GM18498 (cell line): ENCODE measurements at regions not wholly inside any gene's neighbourhood (a gene's known extent, or its start where the extent isn't known, plus 50 kb on each side); places are given as distances from the start of the nearest gene placed in this dataset.

Experiments
- ATAC-seq: cut with Tn5 transposase; IDR thresholded peaks from one replicate; pipeline ENCODE4 v1.9.1; 2021; ENCODE audit warnings: mild to moderate bottlenecking, moderate library complexity; ENCODE audit not compliant: unreplicated experiment

GRCh38 chr14:56918849-56919574 is 108.7 kb upstream of the OTX2 start:
- no peak for ATAC-seq

DNA sequence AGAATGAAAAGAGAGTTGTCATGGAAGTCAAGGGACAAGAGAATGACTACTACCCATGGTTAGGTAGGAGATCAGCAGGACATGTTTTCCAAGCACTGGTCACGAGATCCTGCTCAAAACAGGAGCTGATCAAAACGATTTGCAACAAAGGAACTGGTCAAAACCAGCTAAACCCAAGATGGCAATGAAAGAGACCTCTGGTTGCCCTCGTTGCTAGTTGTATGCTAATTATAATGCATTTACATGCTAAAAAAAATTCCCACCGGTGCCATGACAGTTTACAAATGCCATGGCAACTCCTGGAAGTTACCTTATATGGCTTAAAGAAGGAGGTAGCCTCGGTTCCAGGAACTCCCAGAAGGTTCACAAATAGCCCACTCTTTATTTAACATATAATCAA is 95.0 kb upstream of the OTX2 start:
- no peak for ATAC-seq

- no peak for ATAC-seq
Measured at GRCh38 chr14:56903304-56903969, 93.2 kb upstream of the OTX2 start.

DNA sequence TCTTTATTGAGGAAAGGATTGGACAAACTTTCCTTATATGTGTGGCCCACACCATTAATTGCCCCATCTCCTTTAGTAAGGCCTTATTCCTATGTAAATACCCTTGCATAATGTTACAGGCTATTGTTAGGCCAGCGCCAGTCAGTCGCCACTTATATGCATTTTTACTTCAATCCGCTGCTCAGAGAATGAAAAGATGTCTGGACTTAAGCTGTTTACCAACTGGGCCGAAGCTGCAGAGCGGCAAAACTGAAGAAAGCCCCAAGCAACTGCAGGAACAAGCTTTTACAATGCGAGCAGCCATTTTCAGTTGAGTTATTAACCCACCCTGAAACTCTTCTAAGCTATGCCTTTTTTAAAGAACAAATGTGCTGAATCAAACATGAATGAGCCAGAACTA is 92.1 kb upstream of the OTX2 start:
- ATAC-seq, result no peak

GRCh38 chr14:56900726-56901125 is 90.4 kb upstream of the OTX2 start:
- ATAC-seq, result no peak

- no peak for ATAC-seq
Measured at GRCh38 chr14:56899829-56900228, 89.5 kb upstream of the OTX2 start.

GRCh38 chr14:56896922-56897321 is 86.6 kb upstream of the OTX2 start:
- ATAC-seq, result no peak

DNA sequence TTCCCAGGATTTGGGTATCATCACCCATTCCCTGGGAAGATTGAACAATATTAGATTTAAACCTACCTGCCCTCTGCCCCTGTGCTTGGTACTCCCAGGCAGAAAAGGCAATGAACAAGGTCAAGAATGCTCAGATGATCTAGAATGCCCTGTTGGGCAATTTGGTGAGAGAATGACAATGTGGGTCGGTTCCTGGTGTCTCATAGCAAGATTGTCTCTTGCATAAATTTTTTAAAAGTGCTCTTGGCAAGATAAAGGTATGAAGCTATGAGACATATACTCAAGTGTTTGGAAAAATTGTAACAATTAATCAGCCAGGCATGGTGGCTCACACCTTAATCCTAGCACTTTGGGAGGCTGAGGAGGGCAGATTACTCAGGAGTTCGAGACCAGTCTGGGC is 86.0 kb upstream of the OTX2 start:
- no peak for ATAC-seq

GRCh38 chr14:56895154-56895553 is 84.9 kb upstream of the OTX2 start:
- ATAC-seq, result no peak

GRCh38 chr14:56894591-56894991 is 84.3 kb upstream of the OTX2 start:
- no peak for ATAC-seq

DNA sequence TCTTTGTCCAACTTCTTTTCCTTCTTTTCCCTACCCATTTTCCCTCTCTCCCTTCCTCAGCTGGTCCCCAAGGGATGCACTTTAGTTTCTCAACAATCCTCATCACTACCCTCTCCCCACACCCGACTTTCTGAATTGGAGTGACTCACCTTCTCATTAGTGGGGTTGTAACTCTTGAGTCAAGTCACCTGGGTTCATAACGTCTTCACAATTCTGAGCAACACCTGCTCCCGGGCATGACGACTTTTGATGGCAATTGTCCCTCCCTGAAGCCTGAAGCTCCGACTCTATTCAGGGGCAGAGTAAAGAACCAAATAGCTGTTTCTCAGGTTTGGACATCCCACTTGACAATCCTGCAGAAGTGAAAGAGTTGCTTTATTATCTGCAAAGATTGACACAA is 82.7 kb upstream of the OTX2 start:
- no peak for ATAC-seq

GRCh38 chr14:56891226-56891625 is 80.9 kb upstream of the OTX2 start:
- no peak for ATAC-seq

- ATAC-seq, result no peak
Measured at GRCh38 chr14:56889705-56890104, 79.4 kb upstream of the OTX2 start.

GRCh38 chr14:56888274-56888673 is 78.0 kb upstream of the OTX2 start:
- ATAC-seq, result no peak

DNA sequence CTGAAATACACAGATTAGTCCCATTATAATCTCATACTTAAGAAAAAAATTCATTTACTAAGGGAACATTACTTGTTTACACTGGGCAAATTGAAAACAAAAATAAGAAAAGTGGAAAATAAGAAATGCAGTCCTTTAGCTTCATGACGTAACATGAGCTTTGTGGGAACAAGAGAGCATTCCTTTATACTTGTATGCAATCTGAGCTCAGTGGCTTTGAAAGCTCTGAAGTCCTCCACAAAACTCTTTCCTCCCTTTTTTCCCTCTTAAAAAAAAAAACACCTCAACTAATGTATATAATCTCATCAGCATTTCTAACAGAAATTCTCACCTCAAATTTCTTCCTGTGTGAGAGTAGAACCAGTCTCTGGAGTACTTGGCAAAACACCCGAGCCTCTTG is 76.9 kb upstream of the OTX2 start:
- no peak for ATAC-seq

DNA sequence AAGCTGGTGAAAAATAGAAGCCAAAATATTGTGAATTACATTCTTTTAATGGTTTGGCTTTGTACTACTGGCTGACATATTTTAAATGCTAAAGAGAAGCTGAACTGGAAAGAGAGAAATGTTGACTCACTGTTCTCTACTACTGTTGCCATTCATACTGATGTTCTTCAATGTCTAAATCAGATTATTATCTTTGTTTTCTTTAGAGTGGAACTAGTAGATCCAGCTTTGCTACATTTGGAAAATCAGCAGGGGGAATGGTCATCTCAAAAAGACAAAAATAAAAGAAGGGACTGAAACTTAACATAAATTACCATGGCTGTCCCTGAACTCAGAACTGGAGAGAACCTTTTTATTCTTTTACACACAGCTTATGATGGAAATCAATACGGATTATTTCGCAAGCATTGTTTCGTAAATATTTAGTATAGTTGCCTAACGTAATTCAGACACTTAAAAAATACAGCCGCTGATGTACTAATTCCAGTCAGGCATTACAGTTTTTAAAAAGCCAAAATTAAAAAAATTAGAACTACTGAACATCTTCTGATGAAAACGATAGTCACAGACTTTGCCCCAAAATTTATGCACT is 76.3 kb upstream of the OTX2 start:
- ATAC-seq, result no peak

DNA sequence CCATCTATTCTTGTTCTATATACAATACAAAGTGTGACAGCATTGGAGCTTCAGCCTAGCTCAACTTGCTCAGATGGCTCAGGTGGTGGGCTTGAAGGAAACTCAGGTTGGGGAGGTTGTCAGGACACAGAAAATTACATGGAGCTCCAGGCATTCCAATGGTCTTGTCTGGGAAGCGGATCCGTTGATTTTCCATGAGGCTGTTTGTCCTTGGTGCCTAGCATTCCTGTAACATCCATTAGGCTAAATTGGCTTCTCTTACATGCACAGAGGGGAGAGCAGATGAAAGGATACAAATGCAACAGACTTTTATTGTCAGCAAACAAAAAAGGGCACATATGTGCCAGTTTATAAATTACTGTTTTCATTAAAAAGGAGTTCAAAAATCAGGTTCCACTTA is 75.5 kb upstream of the OTX2 start:
- no peak for ATAC-seq

GRCh38 chr14:56884617-56885016 is 74.3 kb upstream of the OTX2 start:
- no peak for ATAC-seq

GRCh38 chr14:56881181-56881580 is 70.9 kb upstream of the OTX2 start:
- no peak for ATAC-seq

GRCh38 chr14:56878766-56879165 is 68.5 kb upstream of the OTX2 start:
- ATAC-seq, result no peak

- ATAC-seq, result no peak
Measured at GRCh38 chr14:56875104-56875675, 64.9 kb upstream of the OTX2 start.

DNA sequence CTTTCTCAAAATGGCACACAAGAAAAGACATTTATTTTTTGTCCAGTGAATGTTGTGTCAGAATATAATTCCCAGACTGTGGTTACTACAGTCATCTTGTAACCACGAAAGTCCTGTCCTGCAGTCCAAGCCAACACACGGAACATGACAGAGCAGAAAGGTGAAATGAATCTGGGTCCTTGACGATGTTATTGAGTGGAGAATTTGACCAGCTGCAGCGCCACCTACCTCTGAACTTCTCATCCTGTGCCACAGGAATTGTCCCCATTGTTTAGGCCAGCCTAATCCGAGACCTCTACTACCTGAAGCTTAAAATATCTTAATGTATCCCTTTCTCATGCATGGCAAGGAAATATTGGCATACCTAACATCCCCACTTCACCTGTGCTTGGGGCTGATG is 64.1 kb upstream of the OTX2 start:
- no peak for ATAC-seq
